ENCODE measurements at regions not wholly inside any gene's neighbourhood (a gene's known extent, or its start where the extent isn't known, plus 50 kb on each side); places are given as distances from the start of the nearest gene placed in this dataset.

DNA sequence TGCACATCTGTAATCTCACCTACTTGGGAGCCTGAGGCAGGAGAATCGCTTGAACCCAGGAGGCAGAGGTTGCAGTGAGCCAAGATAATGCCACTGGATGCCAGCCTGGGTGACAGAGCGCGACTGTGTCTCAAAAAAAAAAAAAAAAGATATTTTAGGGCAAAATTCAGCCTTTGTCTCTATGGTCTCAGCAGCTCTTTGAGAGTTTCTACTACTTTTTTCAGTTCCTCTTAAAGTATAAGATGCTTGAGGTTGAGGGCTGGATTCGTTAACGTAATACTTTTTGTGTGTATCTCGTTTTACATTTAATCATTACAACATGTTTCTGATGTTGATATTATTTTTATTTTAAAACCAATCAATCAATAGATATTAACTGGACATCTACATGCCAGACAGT, 381.2 kb upstream of the TBL1XR1 start:
- H3K4me1 Mint-ChIP-seq: peaks cover 38% of the 10 kb centered on the region
- H3K9me3 Mint-ChIP-seq: peaks cover 10% of the 10 kb centered on the region
- ChIA-PET CTCF (no interaction called here), POLR2A (no interaction called here)
- H3K27me3 Mint-ChIP-seq (ENCODE audit: low read depth): no peaks in the 10 kb centered on the region
- no peak overlapping the region for H3K27ac Mint-ChIP-seq
- DNase-seq (ENCODE audit: low spot score) (no peak), ATAC-seq (no peak)
- peaks cover 3% of the 10 kb centered on the region; the same call in 1 of the 2 replicates for H3K36me3 Mint-ChIP-seq
- TF ChIP-seq ZNF263 (CRISPR knock-in tag; IDR thresholded peaks at IDR 0.05; ENCODE audit: low read depth) (no peak), ETV6 (CRISPR knock-in tag; IDR thresholded peaks at IDR 0.05) (no peak), ESRRA (CRISPR knock-in tag; IDR thresholded peaks at IDR 0.05; ENCODE audit: borderline replicate concordance) (no peak), ZNF416 (CRISPR knock-in tag; IDR thresholded peaks at IDR 0.05) (no peak), GABPB1 (CRISPR knock-in tag; IDR thresholded peaks at IDR 0.05) (no peak), ZBTB21 (CRISPR knock-in tag; IDR thresholded peaks at IDR 0.05; ENCODE audit: borderline replicate concordance) (no peak), SOX15 (CRISPR knock-in tag; IDR thresholded peaks at IDR 0.05) (no peak), TEAD1 (CRISPR knock-in tag; IDR thresholded peaks at IDR 0.05) (no peak), SMAD4 (CRISPR knock-in tag; IDR thresholded peaks at IDR 0.05) (no peak)
- H3K4me3 Mint-ChIP-seq: no peak overlapping the region

DNA sequence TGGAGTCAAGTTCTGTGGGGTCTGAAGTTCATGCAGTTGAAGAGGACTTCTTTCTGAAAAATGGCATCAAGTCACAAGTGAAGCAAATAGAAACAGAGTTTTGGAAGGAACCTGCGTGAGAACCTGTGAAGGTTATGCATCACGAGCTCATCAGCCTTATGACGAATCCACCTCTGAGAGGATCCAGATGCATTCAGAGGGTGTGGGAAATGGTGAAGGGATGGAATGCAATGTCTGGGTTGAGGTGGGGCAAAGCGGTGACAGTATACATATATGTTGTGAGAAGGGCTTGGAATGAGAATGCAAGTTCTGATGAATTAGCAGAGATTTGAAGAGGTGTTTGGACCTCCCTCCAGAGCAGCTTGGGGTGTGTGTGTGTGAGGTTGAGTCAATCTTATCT, 382.1 kb upstream of the TBL1XR1 start:
- Mint-ChIP-seq H3K27ac (no peak overlapping the region), H3K4me1 (peaks cover 34% of the 10 kb centered on the region)
- CTCF ChIA-PET: no interaction called here

DNA sequence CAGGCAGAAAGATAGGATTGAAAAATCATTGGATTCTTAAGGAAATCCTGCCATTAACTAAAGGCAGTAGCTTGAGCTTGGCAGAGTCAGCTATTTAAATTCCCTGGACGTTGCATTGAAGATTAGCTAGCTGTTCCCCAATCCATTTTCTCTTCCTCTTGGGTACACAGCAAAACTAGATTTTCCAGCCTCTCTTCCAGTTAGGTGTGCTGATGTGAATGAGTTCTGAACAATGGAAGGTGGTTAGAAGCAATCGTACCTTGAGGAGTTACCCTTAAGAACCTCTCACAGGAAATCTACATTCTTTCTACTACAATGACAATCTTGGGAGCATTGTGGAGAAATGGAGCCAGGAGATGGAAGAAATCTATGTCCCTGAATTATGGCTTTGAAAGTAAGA, 383.2 kb upstream of the TBL1XR1 start:
- ChIA-PET CTCF (no interaction called here), POLR2A (no interaction called here)
- peaks cover 14% of the 10 kb centered on the region for H3K9me3 Mint-ChIP-seq
- no peaks in the 10 kb centered on the region for H3K27me3 Mint-ChIP-seq (ENCODE audit: low read depth)
- H3K4me3 Mint-ChIP-seq: no peak overlapping the region
- ATAC-seq (no peak), DNase-seq (ENCODE audit: low spot score) (no peak)
- peaks cover 26% of the 10 kb centered on the region for H3K4me1 Mint-ChIP-seq
- H3K27ac Mint-ChIP-seq: no peak overlapping the region
- peaks cover 3% of the 10 kb centered on the region; the same call in 1 of the 2 replicates for H3K36me3 Mint-ChIP-seq
- TF ChIP-seq ZNF232 (CRISPR knock-in tag; IDR thresholded peaks at IDR 0.05) (no peak), KAT7 (CRISPR knock-in tag; IDR thresholded peaks at IDR 0.05; ENCODE audit: borderline replicate concordance) (no peak), ZNF263 (CRISPR knock-in tag; IDR thresholded peaks at IDR 0.05; ENCODE audit: low read depth) (no peak), ATF1 (CRISPR knock-in tag; IDR thresholded peaks at IDR 0.05) (no peak), EMX1 (CRISPR knock-in tag; IDR thresholded peaks at IDR 0.05) (no peak), FOXK1 (CRISPR knock-in tag; IDR thresholded peaks at IDR 0.05) (no peak), RORB (CRISPR knock-in tag; IDR thresholded peaks at IDR 0.05) (no peak), CREM (CRISPR knock-in tag; IDR thresholded peaks at IDR 0.05) (no peak), TEAD4 (CRISPR knock-in tag; IDR thresholded peaks at IDR 0.05) (no peak)
- TF ChIP-seq, protein P1, sequence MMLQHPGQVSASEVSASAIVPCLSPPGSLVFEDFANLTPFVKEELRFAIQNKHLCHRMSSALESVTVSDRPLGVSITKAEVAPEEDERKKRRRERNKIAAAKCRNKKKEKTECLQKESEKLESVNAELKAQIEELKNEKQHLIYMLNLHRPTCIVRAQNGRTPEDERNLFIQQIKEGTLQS (CRISPR knock-in tag; conservative IDR thresholded peaks at IDR 0.05): no peak
- TF ChIP-seq, protein P2, sequence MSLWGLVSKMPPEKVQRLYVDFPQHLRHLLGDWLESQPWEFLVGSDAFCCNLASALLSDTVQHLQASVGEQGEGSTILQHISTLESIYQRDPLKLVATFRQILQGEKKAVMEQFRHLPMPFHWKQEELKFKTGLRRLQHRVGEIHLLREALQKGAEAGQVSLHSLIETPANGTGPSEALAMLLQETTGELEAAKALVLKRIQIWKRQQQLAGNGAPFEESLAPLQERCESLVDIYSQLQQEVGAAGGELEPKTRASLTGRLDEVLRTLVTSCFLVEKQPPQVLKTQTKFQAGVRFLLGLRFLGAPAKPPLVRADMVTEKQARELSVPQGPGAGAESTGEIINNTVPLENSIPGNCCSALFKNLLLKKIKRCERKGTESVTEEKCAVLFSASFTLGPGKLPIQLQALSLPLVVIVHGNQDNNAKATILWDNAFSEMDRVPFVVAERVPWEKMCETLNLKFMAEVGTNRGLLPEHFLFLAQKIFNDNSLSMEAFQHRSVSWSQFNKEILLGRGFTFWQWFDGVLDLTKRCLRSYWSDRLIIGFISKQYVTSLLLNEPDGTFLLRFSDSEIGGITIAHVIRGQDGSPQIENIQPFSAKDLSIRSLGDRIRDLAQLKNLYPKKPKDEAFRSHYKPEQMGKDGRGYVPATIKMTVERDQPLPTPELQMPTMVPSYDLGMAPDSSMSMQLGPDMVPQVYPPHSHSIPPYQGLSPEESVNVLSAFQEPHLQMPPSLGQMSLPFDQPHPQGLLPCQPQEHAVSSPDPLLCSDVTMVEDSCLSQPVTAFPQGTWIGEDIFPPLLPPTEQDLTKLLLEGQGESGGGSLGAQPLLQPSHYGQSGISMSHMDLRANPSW (CRISPR knock-in tag; conservative IDR thresholded peaks at IDR 0.05; ENCODE audit: low read depth): no peak
- TF ChIP-seq, protein P3, sequence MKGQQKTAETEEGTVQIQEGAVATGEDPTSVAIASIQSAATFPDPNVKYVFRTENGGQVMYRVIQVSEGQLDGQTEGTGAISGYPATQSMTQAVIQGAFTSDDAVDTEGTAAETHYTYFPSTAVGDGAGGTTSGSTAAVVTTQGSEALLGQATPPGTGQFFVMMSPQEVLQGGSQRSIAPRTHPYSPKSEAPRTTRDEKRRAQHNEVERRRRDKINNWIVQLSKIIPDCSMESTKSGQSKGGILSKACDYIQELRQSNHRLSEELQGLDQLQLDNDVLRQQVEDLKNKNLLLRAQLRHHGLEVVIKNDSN (CRISPR knock-in tag; IDR thresholded peaks at IDR 0.05): no peak

More for the DNA sequence above, 382.1 kb upstream of the TBL1XR1 start:
- H3K27me3 Mint-ChIP-seq (ENCODE audit: low read depth): no peaks in the 10 kb centered on the region
- no peak overlapping the region for H3K4me3 Mint-ChIP-seq
- peaks cover 10% of the 10 kb centered on the region for H3K9me3 Mint-ChIP-seq
- POLR2A ChIA-PET: interaction anchor here (0.7 kb wide), 1 partner anchor 35 kb away, joined by 3 read pairs; no protein-coding TSS in a partner anchor
- peaks cover 3% of the 10 kb centered on the region; the same call in 1 of the 2 replicates for H3K36me3 Mint-ChIP-seq
- DNase-seq (ENCODE audit: low spot score) (no peak), ATAC-seq (no peak)
- TF ChIP-seq, protein P4, sequence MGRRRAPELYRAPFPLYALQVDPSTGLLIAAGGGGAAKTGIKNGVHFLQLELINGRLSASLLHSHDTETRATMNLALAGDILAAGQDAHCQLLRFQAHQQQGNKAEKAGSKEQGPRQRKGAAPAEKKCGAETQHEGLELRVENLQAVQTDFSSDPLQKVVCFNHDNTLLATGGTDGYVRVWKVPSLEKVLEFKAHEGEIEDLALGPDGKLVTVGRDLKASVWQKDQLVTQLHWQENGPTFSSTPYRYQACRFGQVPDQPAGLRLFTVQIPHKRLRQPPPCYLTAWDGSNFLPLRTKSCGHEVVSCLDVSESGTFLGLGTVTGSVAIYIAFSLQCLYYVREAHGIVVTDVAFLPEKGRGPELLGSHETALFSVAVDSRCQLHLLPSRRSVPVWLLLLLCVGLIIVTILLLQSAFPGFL (CRISPR knock-in tag; IDR thresholded peaks at IDR 0.05; ENCODE audit: borderline replicate concordance): no peak
- TF ChIP-seq ZNF121 (CRISPR knock-in tag; IDR thresholded peaks at IDR 0.05): no peak
- TF ChIP-seq, protein P5, sequence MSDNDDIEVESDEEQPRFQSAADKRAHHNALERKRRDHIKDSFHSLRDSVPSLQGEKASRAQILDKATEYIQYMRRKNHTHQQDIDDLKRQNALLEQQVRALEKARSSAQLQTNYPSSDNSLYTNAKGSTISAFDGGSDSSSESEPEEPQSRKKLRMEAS (CRISPR knock-in tag; IDR thresholded peaks at IDR 0.05): no peak
- TF ChIP-seq SOX15 (CRISPR knock-in tag; IDR thresholded peaks at IDR 0.05): no peak
- TF ChIP-seq MYBL2 (CRISPR knock-in tag; IDR thresholded peaks at IDR 0.05): no peak
- no peak for TF ChIP-seq ZNF396 (CRISPR knock-in tag; IDR thresholded peaks at IDR 0.05; ENCODE audit: borderline replicate concordance)
- TF ChIP-seq ZNF232 (CRISPR knock-in tag; IDR thresholded peaks at IDR 0.05): no peak
- TF ChIP-seq NR3C1 (CRISPR knock-in tag; conservative IDR thresholded peaks at IDR 0.05; ENCODE audit: low read depth): no peak
- TF ChIP-seq, protein P2 (CRISPR knock-in tag; conservative IDR thresholded peaks at IDR 0.05; ENCODE audit: low read depth): no peak
